ENCODE measurements at regions not wholly inside any gene's neighbourhood (a gene's known extent, or its start where the extent isn't known, plus 50 kb on each side); places are given as distances from the start of the nearest gene placed in this dataset.

DNA sequence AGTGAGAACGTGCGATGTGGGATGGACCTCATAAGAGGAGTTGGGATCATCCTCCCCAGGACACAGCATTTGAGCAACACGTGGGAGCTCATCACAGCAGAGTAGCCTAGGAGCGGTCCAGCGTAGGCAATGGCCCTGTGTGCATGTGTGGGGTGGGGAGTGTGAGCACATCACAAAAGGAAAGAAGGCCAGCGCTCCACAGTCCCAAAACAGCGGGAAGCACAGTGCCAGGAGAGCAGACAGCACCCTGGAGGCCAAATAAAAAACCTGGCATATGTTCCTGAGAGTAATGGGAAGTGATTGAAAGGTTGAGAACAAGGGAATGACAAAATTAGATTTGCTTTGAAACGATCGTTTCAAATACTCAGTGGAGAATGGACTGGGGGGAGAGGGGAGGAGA, 226.0 kb downstream of the C7orf25 start:
- TF ChIP-seq POLR2A (IDR thresholded peaks at IDR 0.05), result no peak
- TF ChIP-seq, protein P1, sequence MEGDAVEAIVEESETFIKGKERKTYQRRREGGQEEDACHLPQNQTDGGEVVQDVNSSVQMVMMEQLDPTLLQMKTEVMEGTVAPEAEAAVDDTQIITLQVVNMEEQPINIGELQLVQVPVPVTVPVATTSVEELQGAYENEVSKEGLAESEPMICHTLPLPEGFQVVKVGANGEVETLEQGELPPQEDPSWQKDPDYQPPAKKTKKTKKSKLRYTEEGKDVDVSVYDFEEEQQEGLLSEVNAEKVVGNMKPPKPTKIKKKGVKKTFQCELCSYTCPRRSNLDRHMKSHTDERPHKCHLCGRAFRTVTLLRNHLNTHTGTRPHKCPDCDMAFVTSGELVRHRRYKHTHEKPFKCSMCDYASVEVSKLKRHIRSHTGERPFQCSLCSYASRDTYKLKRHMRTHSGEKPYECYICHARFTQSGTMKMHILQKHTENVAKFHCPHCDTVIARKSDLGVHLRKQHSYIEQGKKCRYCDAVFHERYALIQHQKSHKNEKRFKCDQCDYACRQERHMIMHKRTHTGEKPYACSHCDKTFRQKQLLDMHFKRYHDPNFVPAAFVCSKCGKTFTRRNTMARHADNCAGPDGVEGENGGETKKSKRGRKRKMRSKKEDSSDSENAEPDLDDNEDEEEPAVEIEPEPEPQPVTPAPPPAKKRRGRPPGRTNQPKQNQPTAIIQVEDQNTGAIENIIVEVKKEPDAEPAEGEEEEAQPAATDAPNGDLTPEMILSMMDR (IDR thresholded peaks at IDR 0.05), result no peak
